Cerebellar cortex (tissue), 1 donor: ENCODE measurements at regions not wholly inside any gene's neighbourhood (a gene's known extent, or its start where the extent isn't known, plus 50 kb on each side); places are given as distances from the start of the nearest gene placed in this dataset.

ENCODE experiments used
- DNase-seq: peaks from one replicate; pipeline ENCODE4 v3.0.0-alpha.2; 2015; ENCODE audit warnings: low spot score

DNA sequence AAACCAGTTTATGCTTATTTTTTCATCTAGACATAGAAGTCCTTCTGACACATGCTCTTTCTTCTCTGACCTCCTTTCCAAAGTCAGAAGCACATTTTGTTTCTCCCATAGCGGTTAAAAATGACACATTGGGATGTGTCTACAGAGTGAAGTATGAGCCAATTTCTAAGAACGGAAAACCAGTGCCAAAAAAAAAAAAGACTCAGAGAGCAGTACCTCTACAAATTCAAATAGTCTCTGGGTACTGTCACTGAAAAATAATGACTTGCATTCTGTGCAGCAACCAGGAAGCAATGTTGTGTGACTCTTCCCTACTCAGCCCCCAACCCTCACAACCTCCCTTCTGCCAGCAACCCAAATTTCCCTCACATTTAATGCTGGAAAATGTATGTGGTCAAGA is 145.5 kb upstream of the PMFBP1 start:
- DNase-seq: peak; percentile 7

DNA sequence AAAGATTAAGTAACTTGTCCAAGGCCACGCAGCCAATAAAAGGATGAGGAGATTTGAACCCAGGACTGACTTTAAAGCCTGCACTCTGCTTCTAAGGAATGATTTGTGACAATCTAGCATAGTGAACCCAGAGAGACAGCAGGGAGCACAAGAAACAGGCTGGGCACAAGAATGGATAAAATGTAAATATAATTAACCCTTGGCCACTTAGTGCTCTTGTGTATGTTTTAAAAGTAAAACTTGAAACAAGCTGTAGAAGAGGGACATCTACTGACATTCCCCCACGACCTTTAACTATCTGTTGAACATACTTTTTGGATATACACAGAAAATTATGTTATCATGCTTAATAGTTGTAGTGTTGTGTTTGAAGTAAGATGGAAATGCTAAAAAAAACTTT is 141.9 kb upstream of the PMFBP1 start:
- DNase-seq: no peak

- DNase-seq: no peak
These were observed 140.9 kb upstream of the PMFBP1 start for GRCh38 chr16:72312828-72313227.

GRCh38 chr16:72311426-72311825 is 139.5 kb upstream of the PMFBP1 start:
- DNase-seq: no peak

- no peak for DNase-seq
These were observed 137.0 kb upstream of the PMFBP1 start for GRCh38 chr16:72309001-72309400.

- DNase-seq: no peak
These were observed 136.4 kb upstream of the PMFBP1 start for GRCh38 chr16:72308396-72308795.

DNA sequence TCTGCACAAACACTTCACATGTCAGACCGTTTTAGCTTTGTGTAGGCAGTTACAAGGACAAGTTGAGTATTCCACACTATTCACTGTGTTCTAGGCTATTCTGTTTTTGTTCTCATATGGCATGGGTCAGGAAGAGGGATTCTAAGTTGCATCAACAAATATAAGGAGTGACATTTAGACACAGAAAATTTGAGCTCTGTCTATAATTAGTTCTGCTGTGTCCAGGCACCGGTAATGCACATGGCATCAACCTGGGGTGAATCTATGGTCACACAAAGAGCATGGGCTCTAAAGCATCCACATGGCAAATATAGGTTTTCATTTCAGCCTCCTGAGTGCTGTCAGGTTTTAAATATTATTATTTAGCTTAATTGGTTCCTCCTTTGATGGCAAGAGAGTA is 130.4 kb upstream of the PMFBP1 start:
- DNase-seq: no peak

- no peak for DNase-seq
These were observed 129.7 kb upstream of the PMFBP1 start for GRCh38 chr16:72301523-72302236.

DNA sequence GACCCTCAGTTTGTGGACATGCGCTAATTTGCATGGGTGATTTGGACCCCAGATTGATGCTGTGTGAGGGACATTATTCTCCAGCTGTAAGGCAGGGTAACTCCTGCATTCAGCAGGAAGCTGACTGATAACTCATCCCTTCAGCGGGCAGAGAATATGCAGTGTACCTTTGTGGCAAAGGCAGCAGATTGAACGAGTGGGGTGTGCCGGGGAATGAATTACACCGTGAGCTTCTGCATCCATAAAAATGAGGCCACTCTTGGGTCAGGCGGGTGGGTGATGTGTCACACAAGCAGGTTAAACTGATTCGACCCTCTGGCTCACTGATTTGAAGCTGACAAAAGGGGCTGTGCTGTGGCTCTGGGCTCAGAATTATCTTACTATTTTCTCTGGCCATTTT is 128.9 kb upstream of the PMFBP1 start:
- no peak for DNase-seq

- no peak for DNase-seq
These were observed 127.8 kb upstream of the PMFBP1 start for GRCh38 chr16:72299684-72300243.

DNA sequence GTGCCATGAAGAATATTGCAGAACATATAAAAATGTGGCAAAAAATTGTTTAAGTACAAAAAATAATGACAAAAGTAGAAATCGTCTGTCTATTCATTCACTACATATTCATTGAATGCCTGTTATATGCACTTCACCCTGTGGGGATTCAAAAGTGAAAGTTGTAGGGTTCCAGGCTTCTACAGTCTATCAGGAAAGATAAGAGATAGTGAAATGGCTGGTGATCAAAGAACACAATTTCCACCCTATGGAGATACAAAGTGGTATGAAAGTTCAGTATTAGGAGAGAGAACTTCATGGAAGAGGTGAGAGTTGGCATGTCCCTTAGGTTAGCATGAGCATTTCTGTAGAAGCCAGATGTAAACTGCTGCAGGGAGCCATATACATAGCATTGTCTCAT is 127.0 kb upstream of the PMFBP1 start:
- no peak for DNase-seq

- no peak for DNase-seq
These were observed 124.0 kb upstream of the PMFBP1 start for GRCh38 chr16:72295914-72296313.

- no peak for DNase-seq
These were observed 119.6 kb upstream of the PMFBP1 start for GRCh38 chr16:72291531-72291981.

GRCh38 chr16:72291121-72291520 is 119.2 kb upstream of the PMFBP1 start:
- DNase-seq: no peak

GRCh38 chr16:72287649-72288048 is 115.7 kb upstream of the PMFBP1 start:
- no peak for DNase-seq

GRCh38 chr16:72286936-72287620 is 115.1 kb upstream of the PMFBP1 start:
- no peak for DNase-seq

GRCh38 chr16:72285728-72286127 is 113.8 kb upstream of the PMFBP1 start:
- DNase-seq: no peak

DNA sequence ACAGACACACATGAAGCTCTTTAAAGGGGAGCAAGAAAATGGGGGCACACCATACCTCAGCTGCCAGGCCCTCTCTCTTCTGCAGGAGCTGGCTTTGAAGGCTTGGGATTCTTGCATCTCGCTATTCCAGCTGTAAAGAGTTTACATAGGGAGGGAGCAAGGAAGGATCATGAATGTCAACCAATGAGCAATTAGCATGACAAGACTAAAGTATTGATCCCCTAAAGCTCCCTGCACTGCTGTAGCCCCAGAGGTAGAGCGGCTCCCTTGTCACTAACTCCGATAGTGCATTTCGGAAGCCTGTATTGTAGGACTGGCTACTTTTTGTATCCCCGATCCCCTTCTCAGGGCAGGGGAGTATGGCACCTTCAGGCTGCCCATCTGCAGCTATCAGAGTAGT is 113.4 kb upstream of the PMFBP1 start:
- no peak for DNase-seq

DNA sequence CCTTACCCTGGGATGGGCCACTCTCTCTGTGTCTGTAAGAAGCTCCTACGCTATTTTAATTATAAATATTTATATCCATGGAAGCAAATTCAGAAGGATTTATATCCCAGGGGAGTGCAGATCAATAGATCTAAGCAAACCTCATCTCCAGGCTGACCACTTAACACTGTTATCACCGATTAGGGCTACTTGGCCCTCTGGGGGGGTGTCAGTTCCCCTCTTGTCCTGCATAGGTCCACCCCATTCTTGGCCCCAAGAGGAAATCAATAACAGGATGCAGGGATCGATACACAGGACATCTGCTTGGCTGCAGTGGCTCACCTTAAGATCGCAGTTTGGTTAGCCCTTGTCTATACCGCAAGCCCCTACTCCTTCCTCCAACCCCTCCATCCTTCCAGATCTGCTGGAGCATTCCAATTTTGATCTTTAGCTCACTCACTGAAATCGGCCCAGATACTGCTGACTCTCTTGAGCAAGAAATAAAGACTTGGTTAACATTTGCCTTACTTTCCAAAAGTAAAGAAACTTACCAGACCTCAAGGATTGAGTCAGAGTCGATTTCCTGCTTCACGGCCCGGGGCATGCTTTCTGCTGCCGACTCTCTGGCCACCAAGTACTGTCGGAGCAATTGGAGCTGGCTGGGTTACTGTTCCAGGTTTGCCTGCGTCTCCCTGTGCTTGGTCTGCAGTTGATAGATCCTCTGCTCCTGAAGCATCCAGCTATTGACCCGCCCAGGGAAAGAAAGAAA is 112.3 kb upstream of the PMFBP1 start:
- DNase-seq: no peak

GRCh38 chr16:72282362-72282761 is 110.4 kb upstream of the PMFBP1 start:
- DNase-seq: no peak

DNA sequence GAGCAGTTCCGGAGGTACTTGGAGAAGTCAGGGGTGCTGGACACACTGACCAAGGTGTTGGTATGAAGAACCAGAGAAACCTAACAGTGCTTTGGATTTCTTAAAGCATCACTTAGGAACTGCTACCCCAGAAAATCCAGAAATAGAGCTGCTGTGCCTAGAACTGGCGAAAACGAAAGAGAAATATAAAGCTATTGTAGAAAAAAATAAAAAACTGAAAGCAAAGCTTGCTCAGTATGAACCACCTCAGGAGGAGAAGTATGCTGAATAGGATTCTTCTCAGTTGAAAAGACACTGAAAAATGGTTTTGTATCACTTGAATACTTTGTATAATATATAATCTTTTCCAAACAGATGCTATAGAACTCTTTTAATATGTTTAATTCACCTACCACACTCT is 106.3 kb upstream of the PMFBP1 start:
- DNase-seq: no peak

DNA sequence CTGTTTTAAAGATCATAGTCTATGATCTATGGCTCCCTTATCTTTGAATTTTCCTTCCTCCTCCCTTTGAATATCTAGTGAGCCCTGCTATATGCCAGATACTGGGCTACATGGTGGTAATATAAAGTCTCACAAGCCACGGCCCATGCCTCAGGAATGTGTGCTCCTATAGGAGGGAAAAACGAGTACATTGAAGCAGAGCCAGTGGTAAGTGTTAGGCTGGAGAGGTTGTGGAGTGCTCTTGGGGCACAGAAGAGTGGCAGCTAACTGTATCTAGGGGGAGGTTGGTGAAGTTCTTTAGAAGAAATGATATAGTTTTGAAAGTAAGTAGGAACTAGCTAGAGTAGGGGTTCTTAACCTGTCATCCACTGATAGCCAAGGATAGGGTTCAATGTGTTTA is 105.8 kb upstream of the PMFBP1 start:
- DNase-seq: no peak
